SIG-M5 treated with dmso at 0.1 percent for 504 hours (cell line): ENCODE measurements at regions not wholly inside any gene's neighbourhood (a gene's known extent, or its start where the extent isn't known, plus 50 kb on each side); places are given as distances from the start of the nearest gene placed in this dataset.
"Not testable (repeated sequence)": the region's sequence is repeated elsewhere in the genome, so short reads cannot be mapped to it uniquely, and the experiment has no call there.

Experiments
- DNase-seq: peaks from one replicate; lab custom pipeline; 2025; ENCODE audit not compliant: unreplicated experiment; lab: John Stamatoyannopoulos, UW

GRCh38 chr5:102554082-102554481 lies 55.3 kb upstream of the SLCO6A1 start:
- DNase-seq: no peak

- DNase-seq: peak; percentile 37
Measured at GRCh38 chr5:102554728-102555127, 55.9 kb upstream of the SLCO6A1 start.

GRCh38 chr5:102561894-102562760 lies 63.3 kb upstream of the SLCO6A1 start:
- peak; percentile 23 for DNase-seq

GRCh38 chr5:102570747-102571146 lies 71.9 kb upstream of the SLCO6A1 start:
- no peak for DNase-seq

- no peak for DNase-seq
Measured at GRCh38 chr5:102578362-102578761, 79.6 kb upstream of the SLCO6A1 start.

GRCh38 chr5:102579379-102579778 lies 80.6 kb upstream of the SLCO6A1 start:
- no peak for DNase-seq

GRCh38 chr5:102581011-102581410 lies 82.2 kb upstream of the SLCO6A1 start:
- no peak for DNase-seq

GRCh38 chr5:102582696-102583095 lies 83.9 kb upstream of the SLCO6A1 start:
- DNase-seq: no peak

- peak; percentile 35 for DNase-seq
Measured at GRCh38 chr5:102583276-102584124, 84.7 kb upstream of the SLCO6A1 start.

GRCh38 chr5:102589661-102590060 lies 90.9 kb upstream of the SLCO6A1 start:
- no peak for DNase-seq

- DNase-seq: no peak
Measured at GRCh38 chr5:102590467-102590866, 91.7 kb upstream of the SLCO6A1 start.

GRCh38 chr5:102591650-102592049 lies 92.8 kb upstream of the SLCO6A1 start:
- DNase-seq: no peak

- not testable (repeated sequence) for DNase-seq
Measured at GRCh38 chr5:102592586-102592985, 93.8 kb upstream of the SLCO6A1 start.

- no peak for DNase-seq
Measured at GRCh38 chr5:102594192-102594591, 95.4 kb upstream of the SLCO6A1 start.

- no peak for DNase-seq
Measured at GRCh38 chr5:102595332-102595731, 96.5 kb upstream of the SLCO6A1 start.

GRCh38 chr5:102596113-102596512 lies 97.3 kb upstream of the SLCO6A1 start:
- DNase-seq: no peak

- no peak for DNase-seq
Measured at GRCh38 chr5:102596951-102597350, 98.2 kb upstream of the SLCO6A1 start.

GRCh38 chr5:102599289-102599688 lies 100.5 kb upstream of the SLCO6A1 start:
- no peak for DNase-seq

- DNase-seq: no peak
Measured at GRCh38 chr5:102600964-102601363, 102.2 kb upstream of the SLCO6A1 start.

GRCh38 chr5:102603670-102604069 lies 104.9 kb upstream of the SLCO6A1 start:
- DNase-seq: no peak

GRCh38 chr5:102608414-102608813 lies 109.6 kb upstream of the SLCO6A1 start:
- no peak for DNase-seq

- no peak for DNase-seq
Measured at GRCh38 chr5:102611312-102611711, 112.5 kb upstream of the SLCO6A1 start.
